Skeletal muscle satellite cell (primary cell): ENCODE measurements at regions not wholly inside any gene's neighbourhood (a gene's known extent, or its start where the extent isn't known, plus 50 kb on each side); places are given as distances from the start of the nearest gene placed in this dataset.

Source experiments
- H3K27me3 ChIP-seq: 2 replicates; pipeline ENCODE4 v1.7.0; 2013; ENCODE audit warnings: low read length; ENCODE audit not compliant: control insufficient read depth, insufficient read depth
- H3K36me3 ChIP-seq: 2 replicates; pipeline ENCODE4 v1.7.0; 2013; ENCODE audit warnings: mild to moderate bottlenecking, control low read depth, low read length; ENCODE audit not compliant: insufficient read depth
- H3K4me1 ChIP-seq: 2 replicates; pipeline ENCODE4 v1.7.0; 2013; ENCODE audit warnings: low read length; ENCODE audit not compliant: control insufficient read depth, insufficient read depth
- H3K4me2 ChIP-seq: 2 replicates; pipeline ENCODE4 v1.7.0; 2013; ENCODE audit warnings: mild to moderate bottlenecking, low read length
- H3K4me3 ChIP-seq: 2 replicates; pipeline ENCODE4 v1.7.0; 2013; ENCODE audit warnings: low read length
- H3K9ac ChIP-seq: 2 replicates; pipeline ENCODE4 v1.7.0; 2013; ENCODE audit warnings: mild to moderate bottlenecking, low read depth, low read length, moderate library complexity
- H3K9me3 ChIP-seq: replicated peaks from 2 replicates; pipeline ENCODE4 v1.7.0; 2013; ENCODE audit warnings: mild to moderate bottlenecking, control low read depth, low read length

DNA sequence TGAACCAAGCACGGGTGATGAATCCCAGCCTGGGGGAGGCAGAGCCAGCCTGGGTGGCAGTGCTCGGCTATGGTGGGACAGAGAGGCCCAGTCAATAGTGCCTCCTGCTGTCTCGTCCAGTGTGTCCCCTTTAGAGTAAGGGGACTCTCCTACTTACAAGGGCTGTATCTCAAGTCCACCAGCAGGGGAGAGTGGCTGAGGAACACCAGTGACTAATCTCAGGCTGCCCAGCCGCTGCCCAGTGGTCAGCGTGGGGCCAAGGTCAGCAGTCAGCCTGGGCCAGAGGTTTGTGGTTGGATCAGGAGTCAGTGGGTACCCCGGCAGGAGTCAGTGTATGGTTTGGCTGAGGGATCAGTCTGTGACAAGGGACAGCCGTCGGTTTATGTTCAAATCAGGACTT is 109.2 kb upstream of the RUNX3 start:
- H3K27me3 ChIP-seq = peaks cover 27% of the 10 kb centered on the region
- H3K4me1 ChIP-seq = no peaks in the 10 kb centered on the region
- no peaks in the 10 kb centered on the region for H3K36me3 ChIP-seq
- H3K9me3 ChIP-seq = no peaks in the 10 kb centered on the region
- no peak overlapping the region for H3K4me3 ChIP-seq
- no peak overlapping the region for H3K4me2 ChIP-seq
- no peak overlapping the region for H3K9ac ChIP-seq

DNA sequence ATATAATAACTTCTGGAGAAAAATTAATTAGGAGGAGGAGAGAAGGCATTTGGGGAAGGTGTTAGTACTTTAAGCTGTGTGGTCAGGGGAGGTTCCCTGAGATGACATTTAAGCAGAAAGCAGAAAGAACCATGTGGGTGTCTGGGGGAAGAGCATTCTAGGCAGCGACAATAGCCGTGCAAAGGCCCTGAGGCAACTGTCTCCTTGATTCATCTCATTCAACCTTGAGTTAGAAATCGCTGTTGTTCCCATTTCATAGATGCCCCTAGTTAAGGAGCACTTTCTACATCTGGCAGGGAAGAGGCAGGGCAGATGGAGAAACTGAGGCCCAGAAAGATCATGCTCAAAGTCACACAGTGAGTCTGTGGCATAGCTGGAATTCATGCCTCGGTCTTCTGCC is 108.6 kb upstream of the RUNX3 start:
- Histone ChIP-seq H3K27me3 (peaks cover 22% of the 10 kb centered on the region), H3K9me3 (no peaks in the 10 kb centered on the region), H3K36me3 (no peaks in the 10 kb centered on the region), H3K4me3 (no peak overlapping the region), H3K4me2 (no peak overlapping the region), H3K4me1 (no peaks in the 10 kb centered on the region), H3K9ac (no peak overlapping the region)

GRCh38 chr1:25037174-25038074 is 107.3 kb upstream of the RUNX3 start:
- H3K4me2 ChIP-seq = no peak overlapping the region
- H3K9ac ChIP-seq = no peak overlapping the region
- no peaks in the 10 kb centered on the region for H3K4me1 ChIP-seq

DNA sequence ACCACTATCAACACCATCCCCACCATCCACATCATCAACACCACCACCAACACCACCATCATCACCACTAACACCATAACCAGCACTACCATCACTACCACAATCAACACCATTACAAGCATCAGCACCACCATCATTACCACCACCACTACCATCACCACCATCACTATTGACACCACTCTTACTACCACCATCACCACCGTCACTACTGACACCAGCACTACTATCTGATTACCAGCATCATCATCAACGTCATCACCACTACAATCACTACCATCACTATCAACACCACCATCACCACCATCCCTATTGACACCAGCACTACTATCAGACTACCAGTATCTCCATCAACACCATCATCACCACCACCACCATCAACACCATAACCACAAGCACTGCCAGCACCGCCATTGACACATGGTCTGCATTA is 106.1 kb upstream of the RUNX3 start:
- H3K4me3 ChIP-seq = no peak overlapping the region
- H3K36me3 ChIP-seq = no peaks in the 10 kb centered on the region
- H3K9me3 ChIP-seq = no peaks in the 10 kb centered on the region
- peaks cover 28% of the 10 kb centered on the region for H3K27me3 ChIP-seq
- no peak overlapping the region for H3K4me2 ChIP-seq
- H3K4me1 ChIP-seq = no peaks in the 10 kb centered on the region
- no peak overlapping the region for H3K9ac ChIP-seq

More at GRCh38 chr1:25037174-25038074, 107.3 kb upstream of the RUNX3 start:
- Histone ChIP-seq H3K9me3 (no peaks in the 10 kb centered on the region), H3K4me3 (no peak overlapping the region), H3K36me3 (no peaks in the 10 kb centered on the region), H3K27me3 (peaks cover 26% of the 10 kb centered on the region)

GRCh38 chr1:25035523-25036116 is 105.5 kb upstream of the RUNX3 start:
- Histone ChIP-seq H3K4me1 (no peaks in the 10 kb centered on the region), H3K27me3 (peaks cover 27% of the 10 kb centered on the region), H3K4me3 (no peak overlapping the region), H3K4me2 (no peak overlapping the region), H3K9me3 (no peaks in the 10 kb centered on the region), H3K9ac (no peak overlapping the region), H3K36me3 (no peaks in the 10 kb centered on the region)

- Histone ChIP-seq H3K9me3 (no peaks in the 10 kb centered on the region), H3K9ac (no peak overlapping the region), H3K4me3 (no peak overlapping the region), H3K36me3 (no peaks in the 10 kb centered on the region), H3K4me1 (no peaks in the 10 kb centered on the region), H3K27me3 (peaks cover 24% of the 10 kb centered on the region), H3K4me2 (no peak overlapping the region)
Observed at GRCh38 chr1:25034736-25035522, 104.9 kb upstream of the RUNX3 start.

GRCh38 chr1:25033828-25034705 is 104.0 kb upstream of the RUNX3 start:
- H3K4me2 ChIP-seq = no peak overlapping the region
- no peak overlapping the region for H3K9ac ChIP-seq
- no peaks in the 10 kb centered on the region for H3K4me1 ChIP-seq
- no peaks in the 10 kb centered on the region for H3K36me3 ChIP-seq
- H3K4me3 ChIP-seq = no peak overlapping the region
- H3K27me3 ChIP-seq = peaks cover 33% of the 10 kb centered on the region
- no peaks in the 10 kb centered on the region for H3K9me3 ChIP-seq

DNA sequence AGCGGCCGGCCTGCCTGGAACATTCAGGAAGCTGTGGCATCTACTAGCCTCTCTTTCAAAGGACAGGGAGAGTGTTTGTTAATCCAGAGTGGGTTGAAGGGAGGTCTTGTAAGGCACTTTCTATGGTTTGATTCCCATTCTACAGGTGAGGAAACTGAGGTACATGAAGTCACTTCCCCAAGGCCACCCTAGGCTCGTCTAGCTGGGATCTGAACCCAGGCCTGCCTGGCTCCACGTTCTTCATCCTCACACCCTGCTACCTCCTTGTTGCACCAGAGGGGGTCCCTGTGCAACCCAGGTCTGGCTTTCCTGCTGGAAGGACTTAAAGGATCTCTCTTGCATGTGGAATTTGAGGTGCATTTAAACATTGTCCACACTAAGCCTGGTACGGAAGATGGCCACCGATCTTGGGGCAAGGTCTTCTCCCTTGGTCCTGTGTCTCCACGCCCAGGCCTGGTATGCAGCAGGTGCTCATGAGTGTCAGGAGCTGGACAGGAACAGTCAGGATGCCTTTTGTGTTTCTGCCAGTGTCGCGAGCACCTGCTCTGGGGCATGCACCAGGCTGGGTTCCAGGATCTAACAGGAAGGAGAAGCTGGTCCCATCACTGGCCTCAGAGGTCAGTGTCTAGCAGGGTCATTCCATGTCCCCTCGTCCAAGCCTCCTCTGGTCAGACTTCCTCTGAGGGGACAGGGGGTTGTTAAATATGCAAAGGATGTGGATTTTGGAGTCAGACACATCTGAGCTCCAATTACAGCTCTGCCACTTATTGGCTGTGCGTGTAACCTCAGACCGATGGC is 103.2 kb upstream of the RUNX3 start:
- Histone ChIP-seq H3K27me3 (peaks cover 42% of the 10 kb centered on the region), H3K4me2 (no peak overlapping the region), H3K36me3 (no peaks in the 10 kb centered on the region), H3K4me1 (no peaks in the 10 kb centered on the region), H3K9ac (no peak overlapping the region), H3K4me3 (no peak overlapping the region), H3K9me3 (no peaks in the 10 kb centered on the region)

DNA sequence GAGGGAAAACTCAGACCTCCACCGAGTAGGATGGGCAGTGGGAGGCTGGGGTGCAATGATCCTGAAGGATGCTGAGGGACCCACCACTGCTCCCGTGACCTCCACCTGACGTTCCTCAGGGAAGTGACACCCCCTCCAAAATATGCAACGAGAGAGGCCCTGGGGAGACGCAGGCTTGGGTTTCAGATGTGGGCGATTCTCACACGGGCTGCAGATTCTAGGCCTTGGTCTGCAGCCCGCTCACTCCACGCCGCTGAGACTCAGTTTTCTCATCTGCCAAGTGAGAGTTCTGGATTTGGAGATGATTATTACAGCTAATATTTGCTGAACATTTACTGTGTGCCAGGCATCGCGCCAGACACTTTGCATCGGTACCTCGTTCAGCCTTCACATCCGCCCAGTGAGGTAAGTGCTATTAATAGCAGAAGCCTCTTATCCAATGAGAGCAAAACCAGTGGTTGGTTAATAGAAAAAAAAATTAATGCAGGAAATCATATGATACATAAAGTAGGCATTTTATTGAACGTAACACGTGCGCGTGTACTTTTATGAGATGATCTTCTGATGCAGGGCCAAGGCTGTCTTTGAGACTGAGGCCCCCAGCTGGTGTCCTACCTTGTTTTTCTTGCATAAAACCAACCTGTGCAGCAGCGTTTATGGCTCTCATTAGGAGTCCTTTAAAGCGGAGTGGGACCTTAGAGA is 102.0 kb upstream of the RUNX3 start:
- Histone ChIP-seq H3K4me1 (no peaks in the 10 kb centered on the region), H3K9me3 (no peaks in the 10 kb centered on the region), H3K36me3 (no peaks in the 10 kb centered on the region), H3K4me3 (no peak overlapping the region), H3K4me2 (no peak overlapping the region), H3K27me3 (peaks cover 48% of the 10 kb centered on the region), H3K9ac (no peak overlapping the region)

DNA sequence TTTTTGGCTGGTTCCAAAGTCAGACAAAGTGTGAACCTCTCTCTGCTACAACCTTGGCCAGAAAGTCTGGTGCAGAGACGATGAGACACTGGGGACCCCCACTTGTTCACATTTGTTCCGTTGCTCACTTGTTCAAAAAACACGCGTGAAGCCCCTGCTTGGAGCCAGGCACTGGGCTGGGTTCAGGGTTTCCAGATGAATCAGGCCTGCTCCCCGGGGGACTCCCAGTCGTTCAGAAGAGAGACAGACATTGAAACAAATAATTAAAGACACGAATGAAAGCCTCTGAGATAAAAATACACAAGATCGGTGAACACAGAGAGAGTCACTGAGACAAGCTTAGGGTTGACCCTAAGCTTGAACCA is 101.5 kb upstream of the RUNX3 start:
- no peaks in the 10 kb centered on the region for H3K4me1 ChIP-seq
- H3K4me3 ChIP-seq = no peak overlapping the region

More for the DNA sequence above, 101.5 kb upstream of the RUNX3 start:
- no peaks in the 10 kb centered on the region for H3K9me3 ChIP-seq
- no peak overlapping the region for H3K9ac ChIP-seq
- H3K36me3 ChIP-seq = no peaks in the 10 kb centered on the region
- peaks cover 53% of the 10 kb centered on the region for H3K27me3 ChIP-seq
- no peak overlapping the region for H3K4me2 ChIP-seq
